Thymus (tissue), 11 donors: ENCODE measurements at regions not wholly inside any gene's neighbourhood (a gene's known extent, or its start where the extent isn't known, plus 50 kb on each side); places are given as distances from the start of the nearest gene placed in this dataset.
"Not testable (repeated sequence)": the region's sequence is repeated elsewhere in the genome, so short reads cannot be mapped to it uniquely, and the experiment has no call there.

ENCODE experiments used
- DNase-seq, 9 donors: peaks; one replicate each; pipeline ENCODE4 v3.0.0-alpha.2; 2013; ENCODE audit warnings: low spot score in 9 of 9, low read depth in 6 of 9, missing footprints in 1 of 9
- H3K27ac ChIP-seq, 2 donors: one replicate each; pipeline ENCODE4 v1.5.1; 2013; ENCODE audit warnings: control low read depth in 1 of 2, low read depth in 1 of 2, low read length in 1 of 2, mild to moderate bottlenecking in 1 of 2, moderate library complexity in 1 of 2
- H3K27me3 ChIP-seq, 2 donors: one replicate each; pipeline ENCODE4 v1.5.1; 2013; ENCODE audit warnings: low read length in 1 of 2; ENCODE audit not compliant: control insufficient read depth in 2 of 2, insufficient read depth in 1 of 2
- H3K36me3 ChIP-seq, 2 donors: one replicate each; pipeline ENCODE4 v1.5.1; 2013; ENCODE audit warnings: low read length in 1 of 2, mild to moderate bottlenecking in 1 of 2, moderate library complexity in 1 of 2; ENCODE audit not compliant: control insufficient read depth in 2 of 2, insufficient read depth in 2 of 2
- H3K4me1 ChIP-seq, 2 donors: one replicate each; pipeline ENCODE4 v1.5.1; 2013; ENCODE audit warnings: low read length in 2 of 2; ENCODE audit not compliant: control insufficient read depth in 2 of 2, insufficient read depth in 2 of 2
- H3K4me3 ChIP-seq, 2 donors: one replicate each; pipeline ENCODE4 v1.5.1; 2013; ENCODE audit warnings: low read length in 2 of 2, control low read depth in 1 of 2, mild to moderate bottlenecking in 1 of 2
- H3K9me3 ChIP-seq, 2 donors: one replicate each; pipeline ENCODE4 v1.5.1; 2013; ENCODE audit warnings: low read length in 1 of 2, mild to moderate bottlenecking in 1 of 2; ENCODE audit not compliant: control insufficient read depth in 2 of 2, insufficient read depth in 1 of 2
- WGBS: extraction: QIAGEN DNeasy Blood & Tissue Kit; methylation state at CpG from one replicate; pipeline ENCODE4 v1.1.7; 2013; 5-methylcytosine and 5-hydroxymethylcytosine counted together
- donor health status: healthy.

DNA sequence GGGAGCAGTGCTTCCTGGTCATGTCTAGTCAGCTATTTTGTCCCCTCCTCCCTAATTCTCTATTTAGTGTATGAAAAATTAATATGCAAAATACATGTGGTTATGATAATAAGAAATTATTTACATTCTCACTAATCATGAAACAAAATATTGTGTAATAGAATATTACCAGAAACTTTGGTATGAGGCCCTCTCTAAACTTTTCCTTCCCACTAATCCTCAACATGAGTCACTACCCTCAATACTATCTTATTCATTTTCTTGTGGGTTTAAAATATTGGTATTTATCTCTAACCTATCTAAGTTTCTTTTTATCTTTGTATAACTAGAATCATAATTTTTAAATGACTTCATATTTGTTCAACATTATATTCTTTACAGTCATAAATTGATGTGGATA is 545.9 kb upstream of the PTPRD start:
- Histone ChIP-seq H3K4me1 (no peaks in the 10 kb centered on the region), H3K27me3 (no peaks in the 10 kb centered on the region), H3K9me3 (peaks cover 0 to 7% of the 10 kb centered on the region in 2 donors), H3K36me3 (no peaks in the 10 kb centered on the region), H3K27ac (no peak overlapping the region), H3K4me3 (no peak overlapping the region)
- no peak for DNase-seq

DNA sequence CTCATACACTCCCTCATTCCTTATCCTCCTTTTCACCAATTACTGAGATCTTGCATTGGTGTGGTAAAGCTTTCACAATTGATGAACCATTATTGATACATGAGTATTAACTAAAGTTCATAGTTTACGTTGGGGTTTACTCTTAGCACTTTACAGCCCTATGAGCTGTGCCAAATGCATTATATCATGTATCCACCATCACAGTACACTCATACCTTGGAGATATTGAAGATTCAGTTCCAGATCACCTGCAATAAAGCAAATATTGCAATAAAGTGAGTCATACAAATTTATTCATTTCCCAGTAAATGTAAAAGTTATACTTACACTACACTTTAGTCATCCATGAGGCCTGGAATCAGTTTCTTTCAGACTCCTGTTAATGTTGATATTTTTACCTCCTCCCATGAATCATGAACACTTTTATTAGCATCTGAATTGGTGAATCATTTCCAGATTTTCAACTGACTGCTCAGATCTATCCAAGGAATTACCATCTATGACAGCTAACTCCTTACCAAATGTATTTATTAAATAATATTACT is 546.6 kb upstream of the PTPRD start:
- Histone ChIP-seq H3K36me3 (no peaks in the 10 kb centered on the region), H3K27ac (no peak overlapping the region), H3K27me3 (no peaks in the 10 kb centered on the region), H3K4me1 (no peaks in the 10 kb centered on the region), H3K9me3 (peaks cover 0 to 7% of the 10 kb centered on the region in 2 donors), H3K4me3 (no peak overlapping the region)
- DNase-seq: no peak
- WGBS: 77% methylated on average over 1 of the region's 1 CpG

- no peak overlapping the region for H3K27ac ChIP-seq
- WGBS: 91% methylated on average over 2 of the region's 2 CpGs
- H3K4me1 ChIP-seq: no peaks in the 10 kb centered on the region
- no peak overlapping the region for H3K4me3 ChIP-seq
- no peak for DNase-seq
- H3K9me3 ChIP-seq: no peaks in the 10 kb centered on the region
- H3K27me3 ChIP-seq: no peaks in the 10 kb centered on the region
- H3K36me3 ChIP-seq: no peaks in the 10 kb centered on the region
Observed at GRCh38 chr9:11163843-11164242, 551.0 kb upstream of the PTPRD start.

DNA sequence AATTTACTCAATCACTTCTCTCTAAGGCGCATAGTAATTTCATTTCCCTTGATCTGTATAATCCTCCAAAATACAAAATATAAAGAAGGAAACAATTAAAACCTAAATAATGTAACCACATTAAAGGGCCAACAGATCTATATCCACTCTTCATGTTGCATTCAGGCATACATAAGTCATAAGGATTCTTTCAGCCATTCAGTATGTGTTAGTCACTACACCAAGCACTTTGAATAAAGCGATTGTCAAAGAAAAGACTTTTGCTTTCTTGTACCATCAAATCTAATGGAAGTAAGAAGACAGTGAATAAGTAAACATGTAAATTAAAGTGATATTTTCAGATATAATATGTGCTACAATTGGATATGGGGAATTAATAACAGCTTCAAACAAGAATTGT is 569.2 kb upstream of the PTPRD start:
- Histone ChIP-seq H3K4me3 (no peak overlapping the region), H3K4me1 (no peaks in the 10 kb centered on the region), H3K36me3 (no peaks in the 10 kb centered on the region), H3K27me3 (no peaks in the 10 kb centered on the region), H3K9me3 (no peaks in the 10 kb centered on the region), H3K27ac (no peak overlapping the region)
- no peak for DNase-seq
- WGBS: 93% methylated on average over 2 of the region's 2 CpGs

DNA sequence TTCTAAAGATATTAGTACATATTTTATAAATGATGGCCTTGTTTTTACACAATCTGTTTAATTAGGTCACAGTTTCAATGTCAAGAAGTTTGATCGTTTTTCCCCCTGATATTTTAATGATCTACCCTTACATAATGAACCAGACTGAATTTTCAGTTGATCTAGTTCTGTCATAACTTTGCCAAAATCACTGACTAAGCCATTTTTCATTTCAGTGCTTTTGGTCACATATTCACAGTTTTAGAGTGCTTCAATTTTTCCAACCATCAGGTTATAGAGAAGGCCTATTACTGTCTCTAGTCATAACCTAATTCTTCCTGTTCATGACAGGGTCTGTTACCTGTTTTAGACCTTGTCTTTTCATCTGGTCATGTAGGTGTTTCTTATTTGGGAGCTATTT is 577.9 kb upstream of the PTPRD start:
- H3K36me3 ChIP-seq: no peaks in the 10 kb centered on the region
- no peak overlapping the region for H3K4me3 ChIP-seq
- WGBS: 78% methylated on average over 1 of the region's 1 CpG
- DNase-seq: no peak
- H3K27ac ChIP-seq: no peak overlapping the region
- H3K4me1 ChIP-seq: no peaks in the 10 kb centered on the region
- H3K9me3 ChIP-seq: peaks cover 0 to 4% of the 10 kb centered on the region in 2 donors
- no peaks in the 10 kb centered on the region for H3K27me3 ChIP-seq

GRCh38 chr9:11192993-11193392 is 580.2 kb upstream of the PTPRD start:
- 62% methylated on average over 1 of the region's 1 CpG for WGBS
- Histone ChIP-seq H3K36me3 (no peaks in the 10 kb centered on the region), H3K27ac (no peak overlapping the region), H3K9me3 (peaks cover 0 to 4% of the 10 kb centered on the region in 2 donors), H3K4me1 (no peaks in the 10 kb centered on the region), H3K4me3 (no peak overlapping the region), H3K27me3 (no peaks in the 10 kb centered on the region)
- no peak for DNase-seq

DNA sequence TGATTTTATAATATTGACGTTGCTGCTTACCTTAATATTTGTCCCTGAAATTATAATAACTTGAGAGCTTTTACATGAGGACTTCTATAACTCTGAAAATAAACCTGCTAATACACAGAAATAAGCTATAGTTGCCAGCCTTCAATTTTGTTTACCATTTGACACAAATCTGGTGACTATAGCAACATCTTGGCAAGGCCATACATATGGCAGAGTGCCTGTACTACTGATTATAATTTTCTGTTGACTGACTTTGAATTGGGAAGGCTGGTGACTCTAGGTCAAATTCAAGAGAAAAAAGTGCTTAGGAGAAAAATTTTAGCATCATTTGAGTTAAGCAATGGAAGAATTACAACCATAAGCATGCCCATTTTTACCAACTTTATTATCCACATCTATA is 581.4 kb upstream of the PTPRD start:
- DNase-seq: no peak
- peaks cover 0 to under 1% of the 10 kb centered on the region in 2 donors for H3K9me3 ChIP-seq
- H3K4me1 ChIP-seq: no peaks in the 10 kb centered on the region
- no peaks in the 10 kb centered on the region for H3K36me3 ChIP-seq
- H3K27ac ChIP-seq: no peak overlapping the region
- 95% methylated on average over 1 of the region's 1 CpG for WGBS
- H3K27me3 ChIP-seq: no peaks in the 10 kb centered on the region
- H3K4me3 ChIP-seq: no peak overlapping the region

DNA sequence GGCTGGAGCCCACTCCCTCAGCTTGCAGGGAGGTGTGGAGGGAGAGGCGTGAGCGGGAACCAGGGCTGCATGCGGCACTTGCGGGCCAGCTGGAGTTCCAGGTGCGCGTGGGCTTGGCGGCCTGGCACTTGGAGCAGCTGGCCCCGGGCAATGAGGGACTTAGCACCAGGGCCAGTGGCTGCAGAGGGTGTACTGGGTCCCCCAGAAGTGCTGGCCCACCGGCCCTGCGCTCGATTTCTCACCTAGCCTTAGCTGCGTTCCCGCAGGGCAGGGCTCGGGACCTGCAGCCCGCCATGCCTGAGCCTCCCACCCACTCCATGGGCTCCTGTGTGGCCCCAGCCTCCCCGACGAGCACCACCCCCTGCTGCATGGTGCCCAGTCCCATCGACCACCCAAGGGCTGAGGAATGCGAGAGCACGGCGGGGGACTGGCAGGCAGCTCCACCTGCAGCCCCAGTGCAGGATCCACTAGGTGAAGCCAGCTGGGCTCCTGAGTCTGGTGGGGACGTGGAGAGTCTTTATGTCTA is 584.1 kb upstream of the PTPRD start:
- not testable (repeated sequence) for DNase-seq, H3K9me3 ChIP-seq, H3K36me3 ChIP-seq, H3K27ac ChIP-seq, H3K27me3 ChIP-seq, H3K4me1 ChIP-seq, H3K4me3 ChIP-seq
- WGBS: 95% methylated on average over 22 of the region's 22 CpGs

- 71% methylated on average over 2 of the region's 2 CpGs for WGBS
Observed at GRCh38 chr9:11199335-11199734, 586.5 kb upstream of the PTPRD start.

DNA sequence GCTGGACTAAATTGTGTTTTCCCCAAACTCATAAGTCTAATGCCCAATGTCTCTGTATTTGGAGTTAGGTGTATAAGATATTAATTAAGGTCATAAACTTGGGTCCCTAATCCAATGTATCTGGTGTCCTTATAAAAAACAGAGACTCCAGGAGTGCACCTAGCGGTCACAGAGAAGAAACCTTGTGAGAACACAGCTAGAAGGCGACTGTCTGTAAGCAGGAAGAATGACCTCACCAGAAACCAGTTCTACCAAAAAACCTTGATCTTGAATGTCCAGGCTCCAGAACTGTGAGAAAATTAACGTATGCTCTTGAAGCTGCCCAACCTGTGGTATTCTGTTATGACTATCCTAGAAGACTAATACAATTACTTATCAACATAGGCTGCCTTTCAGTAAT is 591.7 kb upstream of the PTPRD start:
- H3K9me3 ChIP-seq: no peaks in the 10 kb centered on the region
- H3K27me3 ChIP-seq: no peaks in the 10 kb centered on the region
- no peaks in the 10 kb centered on the region for H3K36me3 ChIP-seq
- H3K4me1 ChIP-seq: no peaks in the 10 kb centered on the region
- WGBS: 87% methylated on average over 3 of the region's 3 CpGs
- no peak overlapping the region for H3K4me3 ChIP-seq
- no peak for DNase-seq
- no peak overlapping the region for H3K27ac ChIP-seq

More at GRCh38 chr9:11199335-11199734, 586.5 kb upstream of the PTPRD start:
- Histone ChIP-seq H3K27ac (no peak overlapping the region), H3K9me3 (no peaks in the 10 kb centered on the region), H3K4me1 (no peaks in the 10 kb centered on the region), H3K36me3 (no peaks in the 10 kb centered on the region), H3K4me3 (no peak overlapping the region), H3K27me3 (no peaks in the 10 kb centered on the region)
- no peak for DNase-seq
